HepG2 (cell line): ENCODE measurements at regions not wholly inside any gene's neighbourhood (a gene's known extent, or its start where the extent isn't known, plus 50 kb on each side); places are given as distances from the start of the nearest gene placed in this dataset.

Experiments used
- BRF2 ChIP-seq: sonication (generic); formaldehyde crosslinking; IDR thresholded peaks from 2 replicates; pipeline ENCODE4 v1.8.1; 2022; ENCODE audit warnings: mild to moderate bottlenecking, missing genetic modification reagents
- TEAD2 ChIP-seq: sonication (generic); formaldehyde crosslinking; IDR thresholded peaks from 2 replicates; pipeline ENCODE4 v1.9.0; 2021; ENCODE audit warnings: missing genetic modification reagents
- ZBTB33 ChIP-seq: sonication (generic); formaldehyde crosslinking; IDR thresholded peaks from 2 replicates; pipeline ENCODE4 v1.4.0; 2020; ENCODE audit warnings: missing genetic modification reagents
- ZNF83 ChIP-seq: sonication (generic); formaldehyde crosslinking; IDR thresholded peaks from 2 replicates; pipeline ENCODE4 v1.4.0; 2020; ENCODE audit warnings: missing genetic modification reagents, mild to moderate bottlenecking, borderline replicate concordance

- TF ChIP-seq ZBTB33 (CRISPR knock-in tag) (no peak), TEAD2 (CRISPR knock-in tag) (no peak), ZNF83 (CRISPR knock-in tag) (no peak), BRF2 (CRISPR knock-in tag) (no peak)
Observed at GRCh38 chr12:88733008-88733407, 152.7 kb upstream of the KITLG start.
